HepG2 (cell line): ENCODE measurements at regions not wholly inside any gene's neighbourhood (a gene's known extent, or its start where the extent isn't known, plus 50 kb on each side); places are given as distances from the start of the nearest gene placed in this dataset.

Source experiments
- AHR ChIP-seq: IDR thresholded peaks from 2 replicates; pipeline ENCODE4 v1.6.1; 2018; ENCODE audit warnings: missing genetic modification reagents, missing compliant biosample characterization
- EZH2 ChIP-seq: conservative IDR thresholded peaks from 2 replicates; pipeline ENCODE4 v1.6.1; 2012; ENCODE audit warnings: mild to moderate bottlenecking, low read depth, low read length, moderate library complexity
- GATA4 ChIP-seq: sonication (generic); IDR thresholded peaks from 2 replicates; pipeline ENCODE4 v1.6.1; 2016; ENCODE audit warnings: antibody characterized with exemption, low read depth, borderline replicate concordance
- GFI1 ChIP-seq: sonication (generic); formaldehyde crosslinking; IDR thresholded peaks from 2 replicates; pipeline ENCODE4 v1.5.0; 2020; ENCODE audit warnings: missing genetic modification reagents, mild to moderate bottlenecking, borderline replicate concordance
- SETDB1 ChIP-seq: sonication (generic); formaldehyde crosslinking; IDR thresholded peaks from 2 replicates; pipeline ENCODE4 v1.5.1; 2020; ENCODE audit warnings: missing genetic modification reagents, mild to moderate bottlenecking, borderline replicate concordance
- SIN3A ChIP-seq: IDR thresholded peaks from 2 replicates; pipeline ENCODE4 v1.6.1; 2011; ENCODE audit warnings: low read depth, mild to moderate bottlenecking, control low read depth, low read length, borderline replicate concordance
- ZFP41 ChIP-seq: sonication (generic); formaldehyde crosslinking; IDR thresholded peaks from 2 replicates; pipeline ENCODE4 v1.4.0; 2020; ENCODE audit warnings: mild to moderate bottlenecking, missing genetic modification reagents, borderline replicate concordance
- ZNF569 ChIP-seq: sonication (generic); formaldehyde crosslinking; IDR thresholded peaks from 2 replicates; pipeline ENCODE4 v1.5.0; 2020; ENCODE audit warnings: mild to moderate bottlenecking, missing genetic modification reagents, moderate library complexity, borderline replicate concordance
- TF ChIP-seq, protein P1 (sequence below): sonication (generic); formaldehyde crosslinking; IDR thresholded peaks from 2 replicates; pipeline ENCODE4 v1.5.0; 2020; ENCODE audit warnings: mild to moderate bottlenecking, missing genetic modification reagents, moderate library complexity
- TF ChIP-seq, protein P2 (sequence below): sonication (generic); formaldehyde crosslinking; IDR thresholded peaks from 2 replicates; pipeline ENCODE4 v1.8.0; 2022; ENCODE audit warnings: missing genetic modification reagents, mild to moderate bottlenecking, inconsistent platforms, borderline replicate concordance
- TF ChIP-seq, protein P3 (sequence below): sonication (generic); formaldehyde crosslinking; IDR thresholded peaks from 2 replicates; pipeline ENCODE4 v1.9.0; 2021; ENCODE audit warnings: missing genetic modification reagents, mild to moderate bottlenecking, borderline replicate concordance

DNA sequence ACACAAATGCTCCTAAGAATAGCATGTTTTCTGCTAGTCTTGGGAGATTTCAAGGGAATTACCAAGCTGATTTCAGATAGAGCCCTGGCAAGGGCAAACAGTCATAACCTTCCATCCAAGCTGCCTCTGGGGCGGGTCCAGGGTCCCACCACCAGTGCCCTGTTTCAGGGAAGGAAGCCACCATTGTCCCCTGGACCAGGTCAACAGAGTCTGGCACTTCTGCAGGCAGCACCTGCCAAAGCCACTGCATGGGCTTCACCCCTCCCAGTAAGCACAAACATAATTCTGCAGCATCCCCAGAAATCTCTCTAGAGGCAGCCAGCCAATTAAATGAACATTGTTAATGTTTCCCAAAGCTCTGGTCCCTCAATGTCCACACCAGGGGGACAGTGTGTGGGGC, 143.0 kb downstream of the SALL1 start (continued):
- no peak for TF ChIP-seq SETDB1 (CRISPR knock-in tag)
- TF ChIP-seq ZFP41 (CRISPR knock-in tag), result no peak
- TF ChIP-seq, protein P1, sequence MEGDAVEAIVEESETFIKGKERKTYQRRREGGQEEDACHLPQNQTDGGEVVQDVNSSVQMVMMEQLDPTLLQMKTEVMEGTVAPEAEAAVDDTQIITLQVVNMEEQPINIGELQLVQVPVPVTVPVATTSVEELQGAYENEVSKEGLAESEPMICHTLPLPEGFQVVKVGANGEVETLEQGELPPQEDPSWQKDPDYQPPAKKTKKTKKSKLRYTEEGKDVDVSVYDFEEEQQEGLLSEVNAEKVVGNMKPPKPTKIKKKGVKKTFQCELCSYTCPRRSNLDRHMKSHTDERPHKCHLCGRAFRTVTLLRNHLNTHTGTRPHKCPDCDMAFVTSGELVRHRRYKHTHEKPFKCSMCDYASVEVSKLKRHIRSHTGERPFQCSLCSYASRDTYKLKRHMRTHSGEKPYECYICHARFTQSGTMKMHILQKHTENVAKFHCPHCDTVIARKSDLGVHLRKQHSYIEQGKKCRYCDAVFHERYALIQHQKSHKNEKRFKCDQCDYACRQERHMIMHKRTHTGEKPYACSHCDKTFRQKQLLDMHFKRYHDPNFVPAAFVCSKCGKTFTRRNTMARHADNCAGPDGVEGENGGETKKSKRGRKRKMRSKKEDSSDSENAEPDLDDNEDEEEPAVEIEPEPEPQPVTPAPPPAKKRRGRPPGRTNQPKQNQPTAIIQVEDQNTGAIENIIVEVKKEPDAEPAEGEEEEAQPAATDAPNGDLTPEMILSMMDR (CRISPR knock-in tag), result no peak
- TF ChIP-seq EZH2, result no peak
- TF ChIP-seq, protein P2, sequence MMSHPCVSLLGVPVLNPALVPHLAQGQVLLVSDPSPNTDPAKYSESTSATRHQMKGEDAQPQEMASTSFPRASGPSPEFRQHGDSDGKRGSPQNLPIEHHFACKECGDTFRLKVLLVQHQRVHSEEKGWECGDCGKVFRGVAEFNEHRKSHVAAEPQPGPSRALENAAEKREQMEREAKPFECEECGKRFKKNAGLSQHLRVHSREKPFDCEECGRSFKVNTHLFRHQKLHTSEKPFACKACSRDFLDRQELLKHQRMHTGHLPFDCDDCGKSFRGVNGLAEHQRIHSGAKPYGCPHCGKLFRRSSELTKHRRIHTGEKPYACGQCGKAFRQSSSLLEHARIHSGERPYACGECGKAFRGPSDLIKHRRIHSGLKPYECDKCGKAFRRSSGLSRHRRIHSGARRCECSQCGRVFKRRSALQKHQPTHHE (CRISPR knock-in tag), result no peak
- no peak for TF ChIP-seq GFI1 (CRISPR knock-in tag)
- TF ChIP-seq SIN3A, result no peak
- TF ChIP-seq AHR (CRISPR knock-in tag), result no peak
- no peak for TF ChIP-seq GATA4
- TF ChIP-seq, protein P3, sequence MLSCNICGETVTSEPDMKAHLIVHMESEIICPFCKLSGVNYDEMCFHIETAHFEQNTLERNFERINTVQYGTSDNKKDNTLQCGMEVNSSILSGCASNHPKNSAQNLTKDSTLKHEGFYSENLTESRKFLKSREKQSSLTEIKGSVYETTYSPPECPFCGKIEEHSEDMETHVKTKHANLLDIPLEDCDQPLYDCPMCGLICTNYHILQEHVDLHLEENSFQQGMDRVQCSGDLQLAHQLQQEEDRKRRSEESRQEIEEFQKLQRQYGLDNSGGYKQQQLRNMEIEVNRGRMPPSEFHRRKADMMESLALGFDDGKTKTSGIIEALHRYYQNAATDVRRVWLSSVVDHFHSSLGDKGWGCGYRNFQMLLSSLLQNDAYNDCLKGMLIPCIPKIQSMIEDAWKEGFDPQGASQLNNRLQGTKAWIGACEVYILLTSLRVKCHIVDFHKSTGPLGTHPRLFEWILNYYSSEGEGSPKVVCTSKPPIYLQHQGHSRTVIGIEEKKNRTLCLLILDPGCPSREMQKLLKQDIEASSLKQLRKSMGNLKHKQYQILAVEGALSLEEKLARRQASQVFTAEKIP, result no peak
- no peak for TF ChIP-seq ZNF569 (CRISPR knock-in tag)
